OCI-LY1 (cell line): ENCODE measurements at regions not wholly inside any gene's neighbourhood (a gene's known extent, or its start where the extent isn't known, plus 50 kb on each side); places are given as distances from the start of the nearest gene placed in this dataset.

ENCODE experiments used
- H2AFZ ChIP-seq: fragments of 200-600 bp; sonication (generic), shearing (Covaris generic); 2 replicates; pipeline ENCODE4 v1.6.0; 2014; ENCODE audit warnings: antibody characterized with exemption, mild to moderate bottlenecking, low read length
- H3F3A ChIP-seq: fragments of 200-600 bp; sonication (generic), shearing (Covaris generic); 2 replicates; pipeline ENCODE4 v1.6.0; 2014; ENCODE audit warnings: mild to moderate bottlenecking, antibody characterized with exemption, low read length, moderate library complexity; ENCODE audit not compliant: insufficient read depth
- H3K27ac ChIP-seq: fragments of 200-600 bp; sonication (generic); 2 replicates; pipeline ENCODE4 v1.5.1; 2014; ENCODE audit warnings: low read length, mixed run types, mild to moderate bottlenecking, low read depth; ENCODE audit not compliant: poor library complexity, severe bottlenecking
- H3K27me3 ChIP-seq: fragments of 200-600 bp; sonication (generic); 2 replicates; pipeline ENCODE4 v1.6.0; 2014; ENCODE audit warnings: antibody characterized with exemption, mild to moderate bottlenecking, low read length, moderate library complexity; ENCODE audit not compliant: insufficient read depth
- H3K36me3 ChIP-seq: fragments of 200-600 bp; sonication (generic); 2 replicates; pipeline ENCODE4 v1.6.1; 2014; ENCODE audit warnings: mild to moderate bottlenecking, antibody characterized with exemption, low read length, moderate library complexity, mixed read lengths; ENCODE audit not compliant: insufficient read depth
- H3K4me1 ChIP-seq: fragments of 200-600 bp; sonication (generic); 2 replicates; pipeline ENCODE4 v1.5.1; 2014; ENCODE audit warnings: mild to moderate bottlenecking, low read length, moderate library complexity; ENCODE audit not compliant: insufficient read depth, severe bottlenecking
- H3K4me2 ChIP-seq: fragments of 200-600 bp; sonication (generic), shearing (Covaris generic); 2 replicates; pipeline ENCODE4 v1.6.1; 2014; ENCODE audit warnings: low read length
- H3K4me3 ChIP-seq: fragments of 200-600 bp; sonication (generic); 2 replicates; pipeline ENCODE4 v1.5.1; 2014; ENCODE audit warnings: low read length, low read depth, mild to moderate bottlenecking, mixed read lengths; ENCODE audit not compliant: poor library complexity, severe bottlenecking
- H3K79me2 ChIP-seq: fragments of 200-600 bp; shearing (Covaris generic); 2 replicates; pipeline ENCODE4 v1.6.1; 2016; ENCODE audit warnings: mixed run types, low read length, mixed read lengths; ENCODE audit not compliant: insufficient read depth
- H3K9ac ChIP-seq: fragments of 200-600 bp; sonication (generic), shearing (Covaris generic); 2 replicates; pipeline ENCODE4 v1.6.1; 2014; ENCODE audit warnings: mild to moderate bottlenecking, low read length, mixed read lengths
- H3K9me2 ChIP-seq: fragments of 200-600 bp; sonication (generic), shearing (Covaris generic); 2 replicates; pipeline ENCODE4 v1.6.1; 2014; ENCODE audit warnings: low read depth, mild to moderate bottlenecking, low read length, mixed read lengths
- H3K9me3 ChIP-seq: fragments of 200-600 bp; shearing (Covaris generic); 2 replicates; pipeline ENCODE4 v1.6.1; 2014; ENCODE audit warnings: low read length, mixed read lengths
- H4K20me1 ChIP-seq: fragments of 200-600 bp; sonication (generic), shearing (Covaris generic); 2 replicates; pipeline ENCODE4 v1.6.0; 2016; ENCODE audit warnings: mild to moderate bottlenecking, low read length; ENCODE audit not compliant: insufficient read depth
- EZH2 ChIP-seq: fragments of 200-600 bp; sonication (generic), shearing (Covaris generic); IDR thresholded peaks from 2 replicates; pipeline ENCODE4 v1.8.0; 2017; ENCODE audit warnings: borderline replicate concordance, mixed run types, mild to moderate bottlenecking, antibody characterized with exemption, low read length, moderate library complexity, mixed read lengths
- TF ChIP-seq, protein P1 (sequence below): fragments of 200-600 bp; sonication (generic), shearing (Covaris generic); IDR thresholded peaks from 2 replicates; pipeline ENCODE4 v1.5.1; 2017; ENCODE audit warnings: mild to moderate bottlenecking, antibody characterized with exemption, low read length, moderate library complexity, mixed read lengths

DNA sequence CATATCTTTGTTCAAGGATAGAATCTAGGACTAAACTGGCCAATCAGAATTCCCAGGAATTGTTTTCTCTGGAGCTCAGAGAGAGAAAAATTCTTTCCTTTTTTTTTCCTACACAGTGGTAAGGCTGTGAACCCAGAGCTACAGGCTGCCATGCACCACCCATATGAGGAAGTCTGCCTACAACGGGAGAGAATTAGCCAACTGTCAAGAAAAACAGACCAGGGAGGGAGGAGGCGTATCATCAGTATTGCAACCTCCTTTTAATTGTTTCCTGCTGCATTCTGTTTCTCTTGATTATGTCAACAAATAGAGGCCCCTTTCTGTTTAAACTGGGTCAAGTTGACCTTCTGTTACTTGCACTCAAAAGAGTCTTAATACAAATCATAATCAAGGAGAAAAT lies 176.5 kb upstream of the UBASH3B start:
- Histone ChIP-seq H3K27ac (no peak overlapping the region), H3K9me2 (no peaks in the 10 kb centered on the region), H3K9ac (no peak overlapping the region), H3K79me2 (no peaks in the 10 kb centered on the region), H2AFZ (no peak overlapping the region), H4K20me1 (no peaks in the 10 kb centered on the region), H3K9me3 (no peaks in the 10 kb centered on the region), H3K4me1 (no peaks in the 10 kb centered on the region), H3K36me3 (no peaks in the 10 kb centered on the region), H3F3A (no peaks in the 10 kb centered on the region), H3K4me3 (no peak overlapping the region), H3K4me2 (no peak overlapping the region), H3K27me3 (no peaks in the 10 kb centered on the region)
- TF ChIP-seq, protein P1, sequence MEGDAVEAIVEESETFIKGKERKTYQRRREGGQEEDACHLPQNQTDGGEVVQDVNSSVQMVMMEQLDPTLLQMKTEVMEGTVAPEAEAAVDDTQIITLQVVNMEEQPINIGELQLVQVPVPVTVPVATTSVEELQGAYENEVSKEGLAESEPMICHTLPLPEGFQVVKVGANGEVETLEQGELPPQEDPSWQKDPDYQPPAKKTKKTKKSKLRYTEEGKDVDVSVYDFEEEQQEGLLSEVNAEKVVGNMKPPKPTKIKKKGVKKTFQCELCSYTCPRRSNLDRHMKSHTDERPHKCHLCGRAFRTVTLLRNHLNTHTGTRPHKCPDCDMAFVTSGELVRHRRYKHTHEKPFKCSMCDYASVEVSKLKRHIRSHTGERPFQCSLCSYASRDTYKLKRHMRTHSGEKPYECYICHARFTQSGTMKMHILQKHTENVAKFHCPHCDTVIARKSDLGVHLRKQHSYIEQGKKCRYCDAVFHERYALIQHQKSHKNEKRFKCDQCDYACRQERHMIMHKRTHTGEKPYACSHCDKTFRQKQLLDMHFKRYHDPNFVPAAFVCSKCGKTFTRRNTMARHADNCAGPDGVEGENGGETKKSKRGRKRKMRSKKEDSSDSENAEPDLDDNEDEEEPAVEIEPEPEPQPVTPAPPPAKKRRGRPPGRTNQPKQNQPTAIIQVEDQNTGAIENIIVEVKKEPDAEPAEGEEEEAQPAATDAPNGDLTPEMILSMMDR, result no peak
- no peak for TF ChIP-seq EZH2

DNA sequence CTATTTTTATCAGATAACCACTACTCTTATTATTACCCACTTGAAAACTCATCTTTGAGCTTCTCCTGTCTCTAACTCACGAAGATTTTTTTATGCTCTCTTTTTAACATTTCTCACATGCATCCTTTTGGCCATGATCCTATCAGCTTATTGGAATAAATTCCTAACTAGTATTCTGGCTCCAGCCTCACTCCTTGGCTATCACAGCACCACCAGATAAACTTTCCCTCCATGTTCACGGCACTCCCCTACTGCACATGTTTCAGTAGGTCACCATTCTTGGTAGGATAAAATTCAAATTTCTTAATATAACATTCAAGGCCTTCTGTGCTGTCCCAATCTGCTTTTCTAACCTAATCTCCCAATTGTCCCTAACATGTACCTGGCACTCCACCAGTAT lies 186.6 kb upstream of the UBASH3B start:
- Histone ChIP-seq H4K20me1 (no peaks in the 10 kb centered on the region), H2AFZ (no peak overlapping the region), H3K79me2 (no peaks in the 10 kb centered on the region), H3K9me3 (no peaks in the 10 kb centered on the region), H3K27ac (no peak overlapping the region), H3F3A (no peaks in the 10 kb centered on the region), H3K4me3 (no peak overlapping the region), H3K36me3 (no peaks in the 10 kb centered on the region), H3K9ac (no peak overlapping the region), H3K27me3 (no peaks in the 10 kb centered on the region), H3K4me2 (no peak overlapping the region), H3K4me1 (no peaks in the 10 kb centered on the region), H3K9me2 (no peaks in the 10 kb centered on the region)
- TF ChIP-seq, protein P1, result no peak
- no peak for TF ChIP-seq EZH2

DNA sequence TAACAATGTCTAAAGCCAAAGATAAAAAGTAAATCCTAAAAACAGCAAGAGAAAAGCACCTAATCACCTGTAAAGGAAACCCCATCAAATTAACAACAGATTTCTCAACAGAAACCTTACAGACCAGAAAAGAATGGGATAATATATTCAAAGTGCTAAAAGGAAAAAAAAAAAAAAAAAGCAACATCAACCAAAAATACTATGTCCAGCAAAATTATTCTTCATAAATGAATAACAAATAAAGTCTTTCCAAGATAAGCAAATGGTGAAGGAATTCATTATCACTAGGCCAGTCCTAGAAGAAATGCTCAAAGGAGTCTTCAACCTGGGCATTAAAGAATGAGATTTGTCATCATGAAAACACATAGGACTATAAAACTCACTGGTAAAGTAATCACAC lies 192.0 kb upstream of the UBASH3B start:
- H4K20me1 ChIP-seq, result no peaks in the 10 kb centered on the region
- TF ChIP-seq, protein P1, result no peak
- TF ChIP-seq EZH2, result no peak
- no peak overlapping the region for H3K4me3 ChIP-seq
- no peaks in the 10 kb centered on the region for H3K9me3 ChIP-seq
- no peaks in the 10 kb centered on the region for H3K4me1 ChIP-seq
- no peak overlapping the region for H3K9ac ChIP-seq
- H3F3A ChIP-seq, result no peaks in the 10 kb centered on the region
- no peak overlapping the region for H3K4me2 ChIP-seq
- H2AFZ ChIP-seq, result no peak overlapping the region
- no peak overlapping the region for H3K27ac ChIP-seq
- no peaks in the 10 kb centered on the region for H3K79me2 ChIP-seq
- H3K36me3 ChIP-seq, result no peaks in the 10 kb centered on the region
- H3K9me2 ChIP-seq, result no peaks in the 10 kb centered on the region
- no peaks in the 10 kb centered on the region for H3K27me3 ChIP-seq
